GM18508 (cell line): ENCODE measurements at regions not wholly inside any gene's neighbourhood (a gene's known extent, or its start where the extent isn't known, plus 50 kb on each side); places are given as distances from the start of the nearest gene placed in this dataset.

ENCODE experiments used
- ATAC-seq: cut with Tn5 transposase; IDR thresholded peaks from one replicate; pipeline ENCODE4 v1.9.1; 2021; ENCODE audit warnings: moderate number of reproducible peaks; ENCODE audit not compliant: insufficient read depth, unreplicated experiment

DNA sequence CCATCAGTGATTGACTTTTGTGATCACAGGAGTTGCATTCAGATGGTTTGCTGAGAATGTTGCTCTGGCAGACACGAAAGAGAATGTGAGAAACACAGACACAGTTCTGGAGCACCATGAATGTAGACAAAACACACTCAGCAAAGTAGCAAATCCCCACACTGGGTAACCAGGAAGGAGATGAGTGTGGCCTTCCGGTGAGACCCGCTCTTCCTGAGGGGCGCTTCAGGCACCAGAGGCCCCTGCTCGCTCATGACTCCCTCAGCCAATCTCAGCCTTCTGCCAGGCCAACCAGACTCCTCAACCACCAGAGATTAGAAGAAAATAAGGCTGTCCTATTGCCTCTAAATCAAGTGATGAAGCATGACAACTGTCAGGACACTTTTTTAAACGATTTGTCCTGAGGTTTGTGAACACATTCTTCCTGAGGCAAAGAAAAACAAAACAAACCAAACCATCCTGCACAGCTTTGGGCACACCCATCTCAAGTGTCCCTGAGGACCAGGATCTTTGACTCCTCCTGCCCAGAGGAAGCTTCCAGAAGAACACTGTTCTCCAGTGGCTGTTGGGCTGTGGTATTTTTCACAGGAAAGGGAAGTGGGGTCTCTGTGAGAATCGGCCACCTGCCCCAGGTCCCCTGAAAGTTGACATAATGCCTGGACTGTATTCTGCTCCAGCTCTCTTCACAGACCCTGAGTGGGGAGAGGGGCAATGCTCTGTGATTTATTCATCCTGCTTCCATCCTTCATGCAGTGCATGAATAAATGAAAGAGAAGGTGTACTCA lies 152.8 kb downstream of the BCL11A start:
- no peak for ATAC-seq

DNA sequence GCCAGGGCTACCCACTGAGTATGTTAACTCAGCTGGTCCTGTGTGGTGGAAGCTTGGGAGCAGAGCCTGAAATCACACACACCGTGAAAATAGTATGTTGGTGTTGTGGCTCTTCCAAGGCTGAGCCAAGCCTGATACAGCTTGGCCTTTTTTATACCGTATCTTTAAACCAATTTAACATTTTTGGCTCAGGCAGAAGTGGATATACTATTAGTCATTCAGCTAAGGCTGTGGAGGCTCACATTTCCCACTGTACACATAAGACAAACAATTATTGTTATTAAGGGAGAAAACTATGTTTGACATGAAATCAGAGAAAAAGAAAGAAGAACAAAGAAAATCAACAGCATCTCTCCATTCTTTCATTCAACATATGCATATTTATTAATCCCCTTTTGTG lies 159.0 kb downstream of the BCL11A start:
- ATAC-seq = no peak

GRCh38 chr2:60391649-60392375 lies 161.6 kb downstream of the BCL11A start:
- no peak for ATAC-seq

DNA sequence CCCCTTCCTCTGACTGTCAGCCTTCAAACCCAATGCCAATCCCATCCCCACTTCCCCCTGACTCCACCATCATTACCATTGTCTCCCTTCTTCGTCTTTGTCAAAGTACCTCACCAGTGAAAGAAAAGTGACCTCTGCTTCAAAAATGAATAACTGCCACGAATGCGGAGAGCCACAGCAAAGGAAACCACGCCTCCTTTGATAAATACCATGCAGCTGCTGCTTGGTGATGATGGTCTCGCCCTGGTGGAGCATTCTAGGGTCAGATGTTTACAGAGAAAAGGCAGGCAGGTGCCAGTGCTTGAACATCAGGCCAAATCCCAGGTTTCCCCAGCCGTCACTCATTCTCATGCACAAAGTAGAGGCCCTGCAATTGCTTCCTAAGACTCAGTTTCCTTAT lies 162.2 kb downstream of the BCL11A start:
- no peak for ATAC-seq

DNA sequence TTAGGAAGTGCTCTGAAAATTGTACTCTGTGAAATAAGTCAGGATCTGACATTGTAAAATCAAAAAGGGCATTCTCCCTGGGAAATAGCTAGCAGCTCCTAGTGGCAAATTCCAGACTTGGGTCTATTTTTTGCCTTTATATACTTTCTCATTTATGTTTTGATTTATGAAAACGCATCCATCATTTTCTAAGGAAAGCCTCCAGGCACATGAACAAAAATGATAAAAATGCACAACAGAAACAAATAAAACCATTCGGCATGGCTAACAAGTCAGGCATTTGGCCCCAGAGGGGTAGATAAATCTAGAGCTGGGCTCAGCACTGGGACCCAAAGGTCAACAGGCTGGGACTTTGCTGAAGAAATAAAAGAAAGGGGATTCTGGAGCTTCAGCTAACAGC lies 167.0 kb downstream of the BCL11A start:
- ATAC-seq = no peak

DNA sequence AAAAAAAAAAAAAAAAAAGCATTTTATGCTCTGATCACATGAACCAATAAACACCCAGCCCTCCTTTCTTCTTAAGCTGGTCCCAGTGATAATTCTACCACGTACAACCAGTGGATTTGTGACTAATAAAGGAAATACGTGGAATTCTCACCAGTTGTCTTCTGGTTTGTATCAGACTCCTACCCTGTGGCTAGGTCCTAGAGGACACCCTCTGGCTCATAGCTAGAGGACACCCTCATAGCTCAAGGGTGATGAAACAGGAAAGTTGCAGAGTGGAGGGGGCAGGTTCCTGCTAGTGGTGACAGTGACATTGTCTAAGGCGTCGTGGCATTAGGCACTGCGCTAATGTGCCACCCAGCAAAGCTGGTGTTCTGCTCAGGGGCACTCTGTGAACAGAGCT lies 167.8 kb downstream of the BCL11A start:
- no peak for ATAC-seq

DNA sequence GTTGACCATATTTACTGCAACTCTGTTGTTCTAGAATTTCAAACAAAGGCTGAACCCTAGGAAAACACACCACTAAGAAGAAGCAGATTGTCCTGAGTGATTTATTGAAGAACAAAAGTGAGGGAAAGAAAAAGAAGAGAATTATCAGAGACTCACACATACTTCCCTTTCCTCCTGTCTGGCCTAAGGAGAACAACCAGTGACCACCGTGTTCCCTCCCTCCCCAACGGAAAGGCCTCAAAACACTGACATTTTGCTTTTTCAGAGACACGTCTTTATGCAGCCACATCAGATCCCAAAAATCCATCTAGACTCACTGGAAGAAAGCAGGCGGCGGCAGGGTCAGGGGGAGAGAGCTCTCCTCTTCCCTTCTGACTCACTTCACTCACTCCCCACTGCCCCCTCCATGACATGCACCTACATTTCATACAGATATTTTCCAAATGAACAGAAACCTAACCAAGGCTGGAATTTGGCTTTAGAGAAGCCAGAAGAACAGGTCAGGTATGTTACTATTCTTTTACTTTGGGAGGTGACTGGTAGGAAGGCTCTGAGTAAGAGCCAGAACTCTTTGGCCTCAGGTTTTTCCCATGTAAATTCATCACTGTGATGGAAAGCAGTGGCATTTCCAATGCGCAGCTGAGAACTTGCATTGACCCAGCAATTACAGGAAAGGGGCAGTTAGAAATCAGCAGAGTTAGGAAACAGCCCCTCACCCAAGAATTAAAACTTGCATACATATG lies 169.9 kb downstream of the BCL11A start:
- ATAC-seq = no peak

- no peak for ATAC-seq
Observed at GRCh38 chr2:60380411-60380810, 173.0 kb downstream of the BCL11A start.

GRCh38 chr2:60379684-60380083 lies 173.8 kb downstream of the BCL11A start:
- no peak for ATAC-seq

- no peak for ATAC-seq
Observed at GRCh38 chr2:60379216-60379615, 174.2 kb downstream of the BCL11A start.

- ATAC-seq = no peak
Observed at GRCh38 chr2:60377825-60378224, 175.6 kb downstream of the BCL11A start.

DNA sequence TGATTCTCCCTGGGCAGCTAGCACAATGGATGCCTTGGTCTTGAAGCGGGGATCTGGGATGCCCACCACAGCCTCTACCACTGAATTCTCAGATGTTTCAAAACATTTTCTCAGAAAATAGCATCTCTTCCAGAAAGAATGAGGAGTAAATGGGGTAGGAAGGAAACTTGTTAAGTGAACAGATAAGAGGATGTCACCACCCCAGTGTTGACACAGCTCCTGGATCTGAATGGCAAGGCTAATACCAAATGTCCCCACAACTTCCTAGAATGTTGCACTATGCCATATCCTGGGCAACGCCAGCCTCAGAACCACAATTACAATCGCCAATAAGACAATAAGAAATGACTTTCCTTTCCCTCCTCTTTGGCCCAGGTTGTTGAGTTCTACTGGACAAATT lies 177.2 kb downstream of the BCL11A start:
- no peak for ATAC-seq

- no peak for ATAC-seq
Observed at GRCh38 chr2:60371681-60372080, 181.8 kb downstream of the BCL11A start.

DNA sequence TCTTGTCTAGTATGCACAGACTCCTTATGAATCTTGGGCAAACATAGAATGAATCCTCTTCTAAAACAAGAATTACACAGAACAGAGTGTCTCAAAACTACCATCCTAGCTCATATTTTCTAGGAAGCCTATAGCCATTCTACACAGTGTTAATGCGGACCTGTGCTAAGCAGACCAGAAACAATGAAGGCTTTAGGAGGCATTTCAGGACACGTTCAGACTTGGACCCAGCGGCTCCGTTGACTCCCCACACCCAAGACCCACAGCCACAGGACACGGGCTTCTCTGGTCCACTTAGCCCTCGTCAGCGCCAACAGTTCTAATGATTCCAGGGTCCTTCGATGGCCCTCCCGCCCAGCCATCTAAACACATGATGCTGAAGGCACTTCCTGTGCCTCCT lies 182.2 kb downstream of the BCL11A start:
- ATAC-seq = no peak

GRCh38 chr2:60370814-60371213 lies 182.6 kb downstream of the BCL11A start:
- no peak for ATAC-seq

GRCh38 chr2:60368456-60368855 lies 185.0 kb downstream of the BCL11A start:
- no peak for ATAC-seq

GRCh38 chr2:60366135-60366712 lies 187.2 kb downstream of the BCL11A start:
- ATAC-seq = no peak

GRCh38 chr2:60365556-60365955 lies 187.9 kb downstream of the BCL11A start:
- no peak for ATAC-seq

GRCh38 chr2:60364491-60364890 lies 189.0 kb downstream of the BCL11A start:
- no peak for ATAC-seq

DNA sequence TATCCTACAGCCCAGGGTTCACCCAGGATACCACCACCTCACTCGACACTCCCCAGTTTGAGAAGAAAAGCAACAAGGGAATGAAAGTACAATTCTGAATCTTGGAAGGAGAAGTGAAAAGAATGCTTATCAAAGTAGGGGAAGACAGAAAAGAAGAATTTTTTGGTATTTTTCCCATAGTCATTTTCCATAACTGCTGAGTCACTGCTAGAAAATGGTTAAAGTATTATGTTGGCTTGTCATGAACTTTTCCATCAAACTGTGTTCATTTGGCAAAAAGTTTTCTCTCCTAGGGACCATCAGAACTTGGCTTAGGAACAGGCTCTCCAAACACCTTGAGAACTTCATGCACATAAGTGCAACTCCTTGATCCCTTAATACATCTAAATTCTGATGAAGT lies 192.0 kb downstream of the BCL11A start:
- no peak for ATAC-seq

GRCh38 chr2:60359569-60359968 lies 193.9 kb downstream of the BCL11A start:
- no peak for ATAC-seq
